LNCAP (cell line): ENCODE measurements at regions not wholly inside any gene's neighbourhood (a gene's known extent, or its start where the extent isn't known, plus 50 kb on each side); places are given as distances from the start of the nearest gene placed in this dataset.

Source experiments
- TF ChIP-seq, protein P1 (sequence below): fragments of 450-650 bp; IDR thresholded peaks from 2 replicates; pipeline ENCODE4 v1.5.1; 2017; ENCODE audit warnings: mild to moderate bottlenecking

DNA sequence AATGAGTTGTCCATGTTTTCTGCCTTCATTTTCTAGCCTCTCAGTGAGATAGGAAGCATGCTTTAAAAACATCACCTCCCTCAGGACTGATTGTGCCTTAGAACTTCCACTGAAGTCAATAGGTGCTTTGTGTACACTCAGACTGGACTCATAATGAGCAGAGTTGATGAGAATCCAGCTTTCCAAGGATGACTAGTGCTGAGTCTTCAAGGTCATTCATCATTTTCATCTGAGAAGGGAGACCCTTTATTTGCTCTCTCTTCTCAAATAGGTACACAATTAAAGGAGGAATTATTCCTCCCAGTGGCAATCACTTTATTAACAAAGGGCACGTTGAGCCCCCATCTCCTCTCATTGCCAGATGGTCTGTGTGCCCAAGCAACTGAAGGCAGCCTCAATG lies 210.9 kb upstream of the PRKD1 start:
- TF ChIP-seq, protein P1, sequence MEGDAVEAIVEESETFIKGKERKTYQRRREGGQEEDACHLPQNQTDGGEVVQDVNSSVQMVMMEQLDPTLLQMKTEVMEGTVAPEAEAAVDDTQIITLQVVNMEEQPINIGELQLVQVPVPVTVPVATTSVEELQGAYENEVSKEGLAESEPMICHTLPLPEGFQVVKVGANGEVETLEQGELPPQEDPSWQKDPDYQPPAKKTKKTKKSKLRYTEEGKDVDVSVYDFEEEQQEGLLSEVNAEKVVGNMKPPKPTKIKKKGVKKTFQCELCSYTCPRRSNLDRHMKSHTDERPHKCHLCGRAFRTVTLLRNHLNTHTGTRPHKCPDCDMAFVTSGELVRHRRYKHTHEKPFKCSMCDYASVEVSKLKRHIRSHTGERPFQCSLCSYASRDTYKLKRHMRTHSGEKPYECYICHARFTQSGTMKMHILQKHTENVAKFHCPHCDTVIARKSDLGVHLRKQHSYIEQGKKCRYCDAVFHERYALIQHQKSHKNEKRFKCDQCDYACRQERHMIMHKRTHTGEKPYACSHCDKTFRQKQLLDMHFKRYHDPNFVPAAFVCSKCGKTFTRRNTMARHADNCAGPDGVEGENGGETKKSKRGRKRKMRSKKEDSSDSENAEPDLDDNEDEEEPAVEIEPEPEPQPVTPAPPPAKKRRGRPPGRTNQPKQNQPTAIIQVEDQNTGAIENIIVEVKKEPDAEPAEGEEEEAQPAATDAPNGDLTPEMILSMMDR = no peak

DNA sequence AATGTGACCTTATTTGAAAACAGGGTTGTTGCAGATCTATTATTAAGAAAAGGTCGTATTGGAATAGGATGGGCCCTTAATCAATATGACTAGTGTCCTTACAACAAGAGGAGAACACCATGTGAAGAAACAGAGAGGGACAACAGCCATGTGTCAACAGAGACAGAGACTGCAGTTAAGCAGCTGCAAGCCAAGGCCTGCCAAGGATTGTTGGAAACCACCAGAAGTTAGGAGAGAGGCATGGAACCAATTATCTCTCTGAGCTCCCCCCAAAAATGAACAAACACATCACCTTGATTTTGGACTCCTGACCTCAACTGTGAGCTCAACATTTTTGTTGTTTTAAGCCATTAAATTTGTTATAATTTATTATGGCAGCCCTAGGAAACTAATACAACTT lies 214.6 kb upstream of the PRKD1 start:
- TF ChIP-seq, protein P1 = no peak

- TF ChIP-seq, protein P1 = no peak
These were observed 216.0 kb upstream of the PRKD1 start for GRCh38 chr14:30143627-30144026.

- TF ChIP-seq, protein P1 = no peak
These were observed 226.1 kb upstream of the PRKD1 start for GRCh38 chr14:30153717-30154116.

GRCh38 chr14:30156571-30156970 lies 228.9 kb upstream of the PRKD1 start:
- TF ChIP-seq, protein P1 = no peak

- TF ChIP-seq, protein P1 = no peak
These were observed 230.7 kb upstream of the PRKD1 start for GRCh38 chr14:30158299-30158698.

- TF ChIP-seq, protein P1 = no peak
These were observed 231.7 kb upstream of the PRKD1 start for GRCh38 chr14:30159374-30159773.

- TF ChIP-seq, protein P1 = no peak
These were observed 233.0 kb upstream of the PRKD1 start for GRCh38 chr14:30160608-30161007.
